ENCODE measurements at regions not wholly inside any gene's neighbourhood (a gene's known extent, or its start where the extent isn't known, plus 50 kb on each side); places are given as distances from the start of the nearest gene placed in this dataset.
"Not testable (repeated sequence)": the region's sequence is repeated elsewhere in the genome, so short reads cannot be mapped to it uniquely, and the experiment has no call there.

- Histone ChIP-seq H3K4me1 (ENCODE audit: control insufficient read depth, insufficient read depth, low read length) (peaks cover 26% of the 10 kb centered on the region), H3K27me3 (ENCODE audit: control insufficient read depth, insufficient read depth, low read length) (no peaks in the 10 kb centered on the region), H3K36me3 (ENCODE audit: control insufficient read depth, insufficient read depth, low read length) (no peaks in the 10 kb centered on the region), H3K9me3 (ENCODE audit: control insufficient read depth, low read length) (no peaks in the 10 kb centered on the region), H3K4me3 (ENCODE audit: low read length) (no peak overlapping the region), H3K9ac (ENCODE audit: low read length) (no peak overlapping the region)
These were observed 103.4 kb upstream of the RAI14 start for GRCh38 chr5:34552686-34553085.

GRCh38 chr5:34553581-34553980, 102.5 kb upstream of the RAI14 start:
- Histone ChIP-seq H3K36me3 (ENCODE audit: control insufficient read depth, insufficient read depth, low read length) (no peaks in the 10 kb centered on the region), H3K9me3 (ENCODE audit: control insufficient read depth, low read length) (no peaks in the 10 kb centered on the region)

GRCh38 chr5:34554641-34555040, 101.5 kb upstream of the RAI14 start:
- no peaks in the 10 kb centered on the region for H3K36me3 ChIP-seq (ENCODE audit: control insufficient read depth, insufficient read depth, low read length)
- no peaks in the 10 kb centered on the region for H3K27me3 ChIP-seq (ENCODE audit: control insufficient read depth, insufficient read depth, low read length)
- H3K4me3 ChIP-seq (ENCODE audit: low read length) = no peak overlapping the region
- no peak overlapping the region for H3K9ac ChIP-seq (ENCODE audit: low read length)
- no peaks in the 10 kb centered on the region for H3K9me3 ChIP-seq (ENCODE audit: control insufficient read depth, low read length)
- H3K4me1 ChIP-seq (ENCODE audit: control insufficient read depth, insufficient read depth, low read length) = peaks cover 26% of the 10 kb centered on the region

More at GRCh38 chr5:34553581-34553980, 102.5 kb upstream of the RAI14 start:
- Histone ChIP-seq H3K4me1 (ENCODE audit: control insufficient read depth, insufficient read depth, low read length) (peaks cover 26% of the 10 kb centered on the region), H3K4me3 (ENCODE audit: low read length) (no peak overlapping the region), H3K27me3 (ENCODE audit: control insufficient read depth, insufficient read depth, low read length) (no peaks in the 10 kb centered on the region), H3K9ac (ENCODE audit: low read length) (no peak overlapping the region)

- Histone ChIP-seq H3K9ac (ENCODE audit: low read length) (no peak overlapping the region), H3K4me3 (ENCODE audit: low read length) (no peak overlapping the region), H3K36me3 (ENCODE audit: control insufficient read depth, insufficient read depth, low read length) (no peaks in the 10 kb centered on the region), H3K27me3 (ENCODE audit: control insufficient read depth, insufficient read depth, low read length) (no peaks in the 10 kb centered on the region), H3K9me3 (ENCODE audit: control insufficient read depth, low read length) (no peaks in the 10 kb centered on the region), H3K4me1 (ENCODE audit: control insufficient read depth, insufficient read depth, low read length) (peaks cover 18% of the 10 kb centered on the region)
These were observed 100.2 kb upstream of the RAI14 start for GRCh38 chr5:34555699-34556508.

GRCh38 chr5:34556509-34556782, 99.7 kb upstream of the RAI14 start:
- H3K4me3 ChIP-seq (ENCODE audit: low read length) = no peak overlapping the region
- H3K9ac ChIP-seq (ENCODE audit: low read length) = no peak overlapping the region
- H3K4me1 ChIP-seq (ENCODE audit: control insufficient read depth, insufficient read depth, low read length) = peaks cover 16% of the 10 kb centered on the region
- H3K27me3 ChIP-seq (ENCODE audit: control insufficient read depth, insufficient read depth, low read length) = no peaks in the 10 kb centered on the region
- no peaks in the 10 kb centered on the region for H3K36me3 ChIP-seq (ENCODE audit: control insufficient read depth, insufficient read depth, low read length)
- H3K9me3 ChIP-seq (ENCODE audit: control insufficient read depth, low read length) = no peaks in the 10 kb centered on the region

GRCh38 chr5:34561581-34561980, 94.5 kb upstream of the RAI14 start:
- H3K4me3 ChIP-seq (ENCODE audit: low read length); H3K9me3 ChIP-seq (ENCODE audit: control insufficient read depth, low read length); H3K27me3 ChIP-seq (ENCODE audit: control insufficient read depth, insufficient read depth, low read length); H3K9ac ChIP-seq (ENCODE audit: low read length); H3K36me3 ChIP-seq (ENCODE audit: control insufficient read depth, insufficient read depth, low read length): not testable (repeated sequence)
- peaks cover 10% of the 10 kb centered on the region for H3K4me1 ChIP-seq (ENCODE audit: control insufficient read depth, insufficient read depth, low read length)

- no peaks in the 10 kb centered on the region for H3K27me3 ChIP-seq (ENCODE audit: control insufficient read depth, insufficient read depth, low read length)
- H3K36me3 ChIP-seq (ENCODE audit: control insufficient read depth, insufficient read depth, low read length) = no peaks in the 10 kb centered on the region
- no peak overlapping the region for H3K9ac ChIP-seq (ENCODE audit: low read length)
- no peak overlapping the region for H3K4me3 ChIP-seq (ENCODE audit: low read length)
- no peaks in the 10 kb centered on the region for H3K9me3 ChIP-seq (ENCODE audit: control insufficient read depth, low read length)
- peaks cover 10% of the 10 kb centered on the region for H3K4me1 ChIP-seq (ENCODE audit: control insufficient read depth, insufficient read depth, low read length)
These were observed 93.3 kb upstream of the RAI14 start for GRCh38 chr5:34562791-34563190.

- Histone ChIP-seq H3K9ac (ENCODE audit: low read length) (no peak overlapping the region), H3K36me3 (ENCODE audit: control insufficient read depth, insufficient read depth, low read length) (no peaks in the 10 kb centered on the region), H3K4me1 (ENCODE audit: control insufficient read depth, insufficient read depth, low read length) (peaks cover 10% of the 10 kb centered on the region), H3K9me3 (ENCODE audit: control insufficient read depth, low read length) (no peaks in the 10 kb centered on the region), H3K4me3 (ENCODE audit: low read length) (no peak overlapping the region), H3K27me3 (ENCODE audit: control insufficient read depth, insufficient read depth, low read length) (no peaks in the 10 kb centered on the region)
These were observed 92.9 kb upstream of the RAI14 start for GRCh38 chr5:34563269-34563668.

- H3K9ac ChIP-seq (ENCODE audit: low read length) = no peak overlapping the region
- no peaks in the 10 kb centered on the region for H3K9me3 ChIP-seq (ENCODE audit: control insufficient read depth, low read length)
- peaks cover 10% of the 10 kb centered on the region for H3K4me1 ChIP-seq (ENCODE audit: control insufficient read depth, insufficient read depth, low read length)
- H3K4me3 ChIP-seq (ENCODE audit: low read length) = no peak overlapping the region
- no peaks in the 10 kb centered on the region for H3K27me3 ChIP-seq (ENCODE audit: control insufficient read depth, insufficient read depth, low read length)
- no peaks in the 10 kb centered on the region for H3K36me3 ChIP-seq (ENCODE audit: control insufficient read depth, insufficient read depth, low read length)
These were observed 92.0 kb upstream of the RAI14 start for GRCh38 chr5:34563931-34564709.

- Histone ChIP-seq H3K36me3 (ENCODE audit: control insufficient read depth, insufficient read depth, low read length) (no peaks in the 10 kb centered on the region), H3K4me3 (ENCODE audit: low read length) (no peak overlapping the region), H3K9me3 (ENCODE audit: control insufficient read depth, low read length) (no peaks in the 10 kb centered on the region), H3K4me1 (ENCODE audit: control insufficient read depth, insufficient read depth, low read length) (peaks cover 10% of the 10 kb centered on the region), H3K9ac (ENCODE audit: low read length) (no peak overlapping the region), H3K27me3 (ENCODE audit: control insufficient read depth, insufficient read depth, low read length) (no peaks in the 10 kb centered on the region)
These were observed 91.4 kb upstream of the RAI14 start for GRCh38 chr5:34564710-34565235.

- Histone ChIP-seq H3K4me3 (ENCODE audit: low read length) (no peak overlapping the region), H3K9me3 (ENCODE audit: control insufficient read depth, low read length) (no peaks in the 10 kb centered on the region), H3K4me1 (ENCODE audit: control insufficient read depth, insufficient read depth, low read length) (peaks cover 5% of the 10 kb centered on the region), H3K36me3 (ENCODE audit: control insufficient read depth, insufficient read depth, low read length) (no peaks in the 10 kb centered on the region), H3K27me3 (ENCODE audit: control insufficient read depth, insufficient read depth, low read length) (no peaks in the 10 kb centered on the region), H3K9ac (ENCODE audit: low read length) (no peak overlapping the region)
These were observed 86.0 kb upstream of the RAI14 start for GRCh38 chr5:34570143-34570542.
